Natural killer cell (primary cell): ENCODE measurements at regions not wholly inside any gene's neighbourhood (a gene's known extent, or its start where the extent isn't known, plus 50 kb on each side); places are given as distances from the start of the nearest gene placed in this dataset.

Experiments used
- ATAC-seq, 3 donors: fragments of 150-1000 bp in 2 of 3; fragments of 200-7000 bp in 1 of 3; cut with Tn5 transposase; 1 replicate in 1 of 3; 2 replicates in 2 of 3; pipeline ENCODE4 v1.10.0; 2021; ENCODE audit warnings: mild to moderate bottlenecking in 2 of 3, moderate library complexity in 2 of 3
- DNase-seq, 2 donors: peaks; one replicate each; pipeline versions ENCODE4 v3.0.0 to v3.0.0-alpha.2; 2013 to 2021; ENCODE audit warnings: mixed read lengths in 1 of 2
- H3K27ac ChIP-seq: one replicate; pipeline ENCODE4 v1.5.1; 2013; ENCODE audit warnings: mild to moderate bottlenecking, low read length
- H3K27me3 ChIP-seq: one replicate; pipeline ENCODE4 v1.6.1; 2013; ENCODE audit warnings: low read length; ENCODE audit not compliant: control insufficient read depth, insufficient read depth
- H3K36me3 ChIP-seq: one replicate; pipeline ENCODE4 v1.6.1; 2013; ENCODE audit warnings: low read length; ENCODE audit not compliant: control insufficient read depth, insufficient read depth
- H3K4me1 ChIP-seq: one replicate; pipeline ENCODE4 v1.6.1; 2013; ENCODE audit warnings: low read length; ENCODE audit not compliant: control insufficient read depth, insufficient read depth
- H3K4me3 ChIP-seq: one replicate; pipeline ENCODE4 v1.5.1; 2013; ENCODE audit warnings: low read length
- H3K9me3 ChIP-seq: one replicate; pipeline ENCODE4 v1.6.1; 2013; ENCODE audit warnings: low read length; ENCODE audit not compliant: control insufficient read depth, insufficient read depth
- H3K27ac Mint-ChIP-seq, 2 donors: one replicate each; pipeline ENCODE4 v1.8.0; 2022; ENCODE audit warnings: mild to moderate bottlenecking in 2 of 2, mixed read lengths in 2 of 2, moderate library complexity in 1 of 2
- H3K27me3 Mint-ChIP-seq, 2 donors: one replicate each; pipeline ENCODE4 v1.8.0; 2022; ENCODE audit warnings: low read depth in 2 of 2, mixed read lengths in 2 of 2
- H3K36me3 Mint-ChIP-seq: one replicate; pipeline ENCODE4 v1.8.0; 2022; ENCODE audit warnings: mixed read lengths
- H3K4me1 Mint-ChIP-seq, 2 donors: one replicate each; pipeline ENCODE4 v1.8.0; 2022; ENCODE audit warnings: mixed read lengths in 2 of 2
- H3K4me3 Mint-ChIP-seq: one replicate; pipeline ENCODE4 v1.8.0; 2022; ENCODE audit warnings: mild to moderate bottlenecking, moderate library complexity, mixed read lengths
- H3K9me3 Mint-ChIP-seq, 2 donors: one replicate each; pipeline ENCODE4 v1.8.0; 2022; ENCODE audit warnings: mixed read lengths in 2 of 2
- WGBS: methylation state at CpG from one replicate; pipeline ENCODE4 v1.1.7; 2013; ENCODE audit warnings: missing lambda C conversion rate; ENCODE audit not compliant: insufficient coverage; 5-methylcytosine and 5-hydroxymethylcytosine counted together
- intact Hi-C: fragments of 100-400 bp; cut with micrococcal nuclease; formaldehyde crosslinking; loops from one replicate; pipeline ENCODE4 v1.14.2; 2022
- TF ChIP-seq, protein P1 (sequence below): fragments of 200-600 bp; IDR thresholded peaks from one replicate; pipeline ENCODE4 v1.8.0; 2022; ENCODE audit warnings: antibody characterized with exemption

DNA sequence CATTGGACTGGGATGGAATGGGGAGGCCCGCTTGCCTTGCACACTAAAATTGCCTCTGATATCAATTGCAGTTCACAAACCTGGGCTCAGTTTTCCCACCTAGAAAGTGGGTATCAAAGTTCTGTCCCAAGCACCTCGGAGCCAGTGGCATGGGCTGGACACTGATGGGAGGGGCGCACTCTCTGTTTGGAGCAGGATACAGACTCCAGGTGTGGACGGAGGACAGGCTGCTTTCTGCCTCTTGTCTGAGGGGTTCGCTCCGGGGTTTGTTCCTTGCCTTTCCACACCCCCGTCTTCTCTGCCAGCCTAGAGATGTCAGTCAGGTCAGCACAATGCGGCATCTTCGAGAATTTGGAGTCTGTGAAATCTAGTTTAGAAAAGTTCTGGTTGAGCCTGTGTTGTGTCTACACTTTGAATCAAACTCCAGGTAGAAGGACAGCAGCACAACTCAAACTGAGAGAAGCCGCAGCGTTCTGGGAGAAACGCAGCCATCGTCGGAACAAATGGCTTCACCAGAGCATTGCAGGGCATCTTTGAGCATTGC is 141.9 kb downstream of the TEX29 start:
- Histone ChIP-seq H3K9me3 (no peaks in the 10 kb centered on the region), H3K36me3 (no peaks in the 10 kb centered on the region), H3K4me1 (no peaks in the 10 kb centered on the region), H3K4me3 (no peak overlapping the region), H3K27ac (no peak overlapping the region), H3K27me3 (no peaks in the 10 kb centered on the region)
- H3K9me3 Mint-ChIP-seq = no peaks in the 10 kb centered on the region
- no peak for DNase-seq
- intact Hi-C loops = no loop called here
- H3K4me3 Mint-ChIP-seq = no peak overlapping the region
- ATAC-seq = no peak
- WGBS = 86% methylated on average over 14 of the region's 14 CpGs
- TF ChIP-seq, protein P1, sequence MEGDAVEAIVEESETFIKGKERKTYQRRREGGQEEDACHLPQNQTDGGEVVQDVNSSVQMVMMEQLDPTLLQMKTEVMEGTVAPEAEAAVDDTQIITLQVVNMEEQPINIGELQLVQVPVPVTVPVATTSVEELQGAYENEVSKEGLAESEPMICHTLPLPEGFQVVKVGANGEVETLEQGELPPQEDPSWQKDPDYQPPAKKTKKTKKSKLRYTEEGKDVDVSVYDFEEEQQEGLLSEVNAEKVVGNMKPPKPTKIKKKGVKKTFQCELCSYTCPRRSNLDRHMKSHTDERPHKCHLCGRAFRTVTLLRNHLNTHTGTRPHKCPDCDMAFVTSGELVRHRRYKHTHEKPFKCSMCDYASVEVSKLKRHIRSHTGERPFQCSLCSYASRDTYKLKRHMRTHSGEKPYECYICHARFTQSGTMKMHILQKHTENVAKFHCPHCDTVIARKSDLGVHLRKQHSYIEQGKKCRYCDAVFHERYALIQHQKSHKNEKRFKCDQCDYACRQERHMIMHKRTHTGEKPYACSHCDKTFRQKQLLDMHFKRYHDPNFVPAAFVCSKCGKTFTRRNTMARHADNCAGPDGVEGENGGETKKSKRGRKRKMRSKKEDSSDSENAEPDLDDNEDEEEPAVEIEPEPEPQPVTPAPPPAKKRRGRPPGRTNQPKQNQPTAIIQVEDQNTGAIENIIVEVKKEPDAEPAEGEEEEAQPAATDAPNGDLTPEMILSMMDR = no peak
- no peaks in the 10 kb centered on the region for H3K4me1 Mint-ChIP-seq
- H3K36me3 Mint-ChIP-seq = no peaks in the 10 kb centered on the region
- H3K27me3 Mint-ChIP-seq = peaks cover 10 to 23% of the 10 kb centered on the region in 2 donors
- no peak overlapping the region for H3K27ac Mint-ChIP-seq

DNA sequence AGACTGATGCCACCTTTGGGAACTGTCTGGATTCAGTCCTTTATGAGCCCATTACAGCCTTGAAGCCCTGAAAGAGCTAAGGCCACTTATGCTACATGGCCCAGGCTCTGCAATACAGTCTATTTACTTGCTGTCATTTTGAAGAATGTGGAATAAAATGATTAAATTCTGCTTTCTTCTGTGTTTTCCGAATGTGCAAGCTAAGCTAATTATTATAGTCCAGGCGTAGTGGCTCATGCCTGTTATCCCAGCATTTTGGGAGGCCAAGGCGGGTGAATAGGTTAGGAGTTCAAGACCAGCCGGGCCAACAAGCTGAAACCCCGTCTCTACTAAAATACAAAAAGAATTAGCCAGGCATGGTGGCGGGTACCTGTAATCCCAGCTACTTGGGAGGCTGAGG is 142.5 kb downstream of the TEX29 start:
- Mint-ChIP-seq H3K27me3 (peaks cover 14 to 24% of the 10 kb centered on the region in 2 donors), H3K9me3 (no peaks in the 10 kb centered on the region), H3K4me1 (no peaks in the 10 kb centered on the region), H3K27ac (no peak overlapping the region), H3K4me3 (no peak overlapping the region), H3K36me3 (no peaks in the 10 kb centered on the region)
- TF ChIP-seq, protein P1 = no peak
- H3K36me3 ChIP-seq = no peaks in the 10 kb centered on the region
- WGBS = 91% methylated on average over 5 of the region's 6 CpGs
- H3K27ac ChIP-seq = no peak overlapping the region
- H3K27me3 ChIP-seq = no peaks in the 10 kb centered on the region
- no peaks in the 10 kb centered on the region for H3K9me3 ChIP-seq
- no peak for DNase-seq
- ATAC-seq = no peak
- intact Hi-C loops = no loop called here
- H3K4me1 ChIP-seq = no peaks in the 10 kb centered on the region
- no peak overlapping the region for H3K4me3 ChIP-seq

DNA sequence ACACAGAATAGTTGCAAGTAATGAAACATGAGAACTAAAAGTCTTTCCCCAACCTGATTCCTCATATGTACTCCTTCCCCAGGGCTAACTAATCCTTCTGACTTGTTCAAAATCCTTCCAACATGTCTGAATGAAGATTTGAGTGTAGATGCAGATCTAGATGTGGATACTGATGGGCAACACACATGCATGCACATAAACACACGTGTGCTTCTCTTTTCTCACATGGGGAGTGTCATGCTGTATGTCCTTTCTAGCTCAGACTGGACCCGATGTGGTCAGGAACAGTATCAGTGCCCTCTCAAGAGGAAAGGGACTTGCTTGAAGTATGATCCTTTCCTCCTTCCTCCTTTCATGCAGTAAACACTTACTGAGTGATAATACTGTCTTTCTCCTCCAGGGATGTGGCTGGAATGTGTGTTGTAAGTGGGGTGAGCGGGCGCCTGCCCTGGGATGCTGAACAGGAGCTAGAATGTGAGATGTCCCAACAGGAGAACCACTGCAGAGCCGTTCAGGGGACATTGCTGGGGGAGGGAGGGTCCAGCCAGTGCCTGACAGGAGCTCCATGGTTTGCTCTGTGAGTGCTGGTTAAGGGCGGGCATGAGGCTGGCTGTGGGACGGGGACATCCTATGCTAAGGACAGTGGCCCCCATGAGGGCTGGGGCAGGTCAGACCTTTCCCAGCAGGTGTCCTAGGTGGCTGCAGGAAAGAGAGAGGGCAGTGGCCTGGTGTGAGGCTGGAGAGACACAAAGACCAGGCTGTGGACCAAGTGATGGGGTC is 146.9 kb downstream of the TEX29 start:
- H3K27me3 Mint-ChIP-seq = peaks cover 6 to 24% of the 10 kb centered on the region in 2 donors

More for the DNA sequence above, 146.9 kb downstream of the TEX29 start:
- DNase-seq (no peak), ATAC-seq (no peak)
- Mint-ChIP-seq H3K9me3 (no peaks in the 10 kb centered on the region), H3K4me1 (no peaks in the 10 kb centered on the region), H3K27ac (no peak overlapping the region), H3K4me3 (no peak overlapping the region), H3K36me3 (no peaks in the 10 kb centered on the region)
- no peaks in the 10 kb centered on the region for H3K36me3 ChIP-seq
- no peaks in the 10 kb centered on the region for H3K27me3 ChIP-seq
- no peaks in the 10 kb centered on the region for H3K4me1 ChIP-seq
- TF ChIP-seq, protein P1 = no peak
- WGBS = 85% methylated on average over 7 of the region's 7 CpGs
- intact Hi-C loops = no loop called here
- H3K9me3 ChIP-seq = no peaks in the 10 kb centered on the region
- no peak overlapping the region for H3K4me3 ChIP-seq
- no peak overlapping the region for H3K27ac ChIP-seq
